ENCODE measurements at regions not wholly inside any gene's neighbourhood (a gene's known extent, or its start where the extent isn't known, plus 50 kb on each side); places are given as distances from the start of the nearest gene placed in this dataset.
"Not testable (repeated sequence)": the region's sequence is repeated elsewhere in the genome, so short reads cannot be mapped to it uniquely, and the experiment has no call there.

DNA sequence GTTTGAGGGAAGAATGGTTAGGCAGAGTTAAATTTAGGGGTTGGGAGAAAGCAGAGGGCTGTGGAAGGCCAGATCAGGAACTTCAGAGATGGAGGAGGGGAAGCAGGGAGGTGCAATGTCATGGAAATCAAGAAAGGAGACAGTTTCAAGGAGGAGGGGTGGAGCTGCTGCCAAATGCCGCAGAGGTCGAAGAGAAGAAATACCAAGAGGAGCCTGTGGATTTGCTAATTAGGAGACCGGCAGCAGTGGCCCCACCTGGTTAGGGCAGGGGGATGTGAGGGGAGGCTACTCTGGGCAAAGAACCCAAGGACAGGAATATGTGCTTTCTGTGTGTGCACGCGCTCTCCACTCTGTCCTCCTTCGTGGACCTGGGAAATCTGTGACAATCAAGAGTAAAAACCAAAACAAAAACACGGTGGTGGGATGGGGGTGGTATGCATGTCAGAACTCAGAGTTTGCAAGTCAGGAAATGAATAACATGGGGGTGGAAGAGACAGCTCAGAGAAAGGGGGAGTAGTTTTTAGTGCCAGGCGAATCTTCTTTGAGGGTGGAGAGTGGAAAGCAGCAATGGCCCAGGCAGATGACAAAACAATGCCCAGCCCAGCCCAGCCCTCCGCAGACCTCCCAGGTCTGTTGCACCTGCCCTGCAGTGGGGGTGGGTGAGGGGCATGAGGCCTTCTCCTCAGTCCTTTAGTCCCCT lies 102.9 kb upstream of the PAX2 start:
- DNase-seq (ENCODE audit: low spot score): no peak

- DNase-seq (ENCODE audit: low spot score): no peak
Measured at GRCh38 chr10:100645091-100645490, 100.3 kb upstream of the PAX2 start.

- DNase-seq (ENCODE audit: low spot score): no peak
Measured at GRCh38 chr10:100645613-100646392, 99.6 kb upstream of the PAX2 start.

DNA sequence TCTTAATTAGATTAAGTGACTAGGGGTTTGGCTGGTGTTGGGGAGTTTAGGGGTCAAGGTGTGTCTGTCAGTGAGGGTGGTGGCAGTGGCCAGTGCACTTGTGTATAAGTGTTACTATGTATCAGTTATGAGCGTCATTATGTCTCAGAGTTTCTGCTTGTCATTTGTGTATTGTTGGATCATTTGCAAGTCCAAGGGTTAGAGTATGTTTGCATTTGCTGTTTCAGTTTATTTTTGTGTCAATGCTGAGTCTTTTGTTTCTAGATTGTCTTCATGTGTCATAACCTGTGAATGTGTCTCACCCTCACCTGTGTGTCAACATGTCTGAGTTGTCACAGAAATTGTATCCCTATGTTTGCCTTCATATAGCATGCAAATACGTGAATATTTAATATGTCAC lies 97.5 kb upstream of the PAX2 start:
- DNase-seq (ENCODE audit: low spot score): no peak

GRCh38 chr10:100650693-100651092 lies 94.7 kb upstream of the PAX2 start:
- no peak for DNase-seq (ENCODE audit: low spot score)

- DNase-seq (ENCODE audit: low spot score): not testable (repeated sequence)
Measured at GRCh38 chr10:100651099-100651498, 94.3 kb upstream of the PAX2 start.

- no peak for DNase-seq (ENCODE audit: low spot score)
Measured at GRCh38 chr10:100651916-100652315, 93.5 kb upstream of the PAX2 start.

- no peak for DNase-seq (ENCODE audit: low spot score)
Measured at GRCh38 chr10:100652406-100653135, 92.8 kb upstream of the PAX2 start.

- DNase-seq (ENCODE audit: low spot score): no peak
Measured at GRCh38 chr10:100653238-100653956, 92.0 kb upstream of the PAX2 start.

GRCh38 chr10:100653957-100654781 lies 91.2 kb upstream of the PAX2 start:
- no peak for DNase-seq (ENCODE audit: low spot score)

- DNase-seq (ENCODE audit: low spot score): no peak
Measured at GRCh38 chr10:100654782-100655325, 90.5 kb upstream of the PAX2 start.

DNA sequence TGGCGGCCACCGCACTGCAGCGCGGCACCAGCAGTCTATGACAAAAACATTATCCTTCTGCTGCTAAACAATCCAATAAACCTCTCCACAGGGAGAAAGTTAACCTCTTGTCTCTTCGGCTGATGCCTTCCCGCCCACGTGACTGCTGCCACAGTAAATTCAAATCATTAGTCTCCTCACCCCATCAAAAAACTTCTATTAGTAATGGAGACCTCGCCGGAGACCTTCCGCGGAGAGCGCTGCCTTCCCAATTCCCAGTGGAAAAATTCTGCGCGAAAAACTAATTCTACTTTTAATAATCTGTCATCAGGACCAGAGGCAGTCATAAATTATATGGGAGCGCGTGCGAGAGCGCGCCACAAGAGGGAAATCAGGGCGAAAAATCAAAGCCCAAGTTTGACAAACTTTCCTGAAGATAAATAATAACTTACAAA lies 90.0 kb upstream of the PAX2 start:
- DNase-seq (ENCODE audit: low spot score): no peak

- DNase-seq (ENCODE audit: low spot score): no peak
Measured at GRCh38 chr10:100655760-100656421, 89.5 kb upstream of the PAX2 start.

- no peak for DNase-seq (ENCODE audit: low spot score)
Measured at GRCh38 chr10:100656454-100656853, 88.9 kb upstream of the PAX2 start.

GRCh38 chr10:100658269-100658668 lies 87.1 kb upstream of the PAX2 start:
- DNase-seq (ENCODE audit: low spot score): no peak

DNA sequence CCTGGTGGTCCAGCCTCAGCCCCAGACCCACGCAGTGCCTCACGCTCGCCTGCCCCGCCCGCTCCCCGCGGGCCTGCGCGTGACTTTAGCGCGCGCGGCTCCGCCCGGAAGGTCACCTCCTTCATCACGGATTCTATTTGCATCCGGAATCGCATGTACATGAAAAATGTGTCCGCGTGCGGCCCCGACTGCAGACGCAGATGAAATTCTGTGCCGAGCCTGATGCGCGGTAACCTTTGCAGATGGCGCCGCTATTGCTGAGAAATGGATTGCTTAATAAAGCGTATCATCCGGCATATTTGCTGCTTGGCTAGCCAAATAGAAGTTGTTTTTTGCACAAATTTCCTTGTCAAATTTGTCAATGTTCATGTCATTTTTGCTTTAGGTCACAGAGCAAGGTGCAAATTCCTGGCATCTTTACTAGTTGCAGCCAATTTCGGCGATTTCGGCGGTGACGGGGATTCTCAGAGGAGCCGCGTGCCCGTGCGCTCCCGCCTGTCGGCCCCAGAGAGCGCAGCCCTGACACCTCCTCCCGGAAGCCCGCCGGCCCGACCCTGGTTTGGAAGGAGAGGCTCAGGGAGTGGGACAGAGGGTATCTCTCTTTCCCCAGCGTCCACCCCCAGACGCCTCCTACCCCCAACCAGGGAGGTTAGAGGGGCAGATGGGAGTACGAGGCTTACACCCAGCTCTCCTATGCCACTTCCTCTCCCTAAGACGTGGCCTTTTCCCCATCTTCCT lies 85.9 kb upstream of the PAX2 start:
- DNase-seq (ENCODE audit: low spot score): no peak

GRCh38 chr10:100660365-100660764 lies 85.0 kb upstream of the PAX2 start:
- DNase-seq (ENCODE audit: low spot score): no peak

DNA sequence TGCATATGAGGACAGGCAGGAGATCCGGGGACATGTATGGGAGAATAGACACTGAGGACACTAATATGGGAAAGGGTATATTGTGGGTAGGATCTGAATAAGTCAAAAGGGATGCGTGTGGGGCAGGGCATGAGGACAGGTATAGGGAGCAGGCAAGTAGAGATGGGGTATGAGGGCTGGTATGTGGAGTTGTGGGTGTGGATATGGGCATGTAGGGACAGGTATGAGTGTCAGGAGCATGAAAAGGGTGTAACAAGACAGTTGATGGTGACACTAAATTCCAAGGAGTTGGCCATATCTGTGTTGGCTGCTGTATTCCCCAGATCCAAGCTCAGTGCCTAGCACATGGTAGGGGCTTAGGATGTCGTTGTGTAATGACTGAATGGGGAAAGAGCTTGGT lies 84.4 kb upstream of the PAX2 start:
- no peak for DNase-seq (ENCODE audit: low spot score)

DNA sequence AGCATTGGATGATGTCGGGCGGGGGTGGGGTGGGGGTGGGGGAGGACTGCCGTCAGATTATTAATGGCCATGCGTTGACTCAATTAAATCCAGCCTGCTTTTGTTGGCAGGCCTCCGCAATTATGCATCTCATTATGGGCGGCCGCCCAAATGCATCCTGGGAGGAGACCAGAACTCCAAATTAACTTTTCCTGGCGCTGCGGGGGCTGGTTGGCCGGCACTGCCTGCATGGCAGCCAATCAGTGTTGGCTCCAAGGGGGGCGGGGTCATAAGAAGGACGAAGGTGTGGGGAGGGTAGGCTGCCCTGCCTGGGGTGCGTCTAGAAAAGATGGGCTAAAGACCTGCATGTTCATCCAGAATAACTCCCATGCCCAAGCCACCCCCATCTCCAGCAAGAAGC lies 83.9 kb upstream of the PAX2 start:
- DNase-seq (ENCODE audit: low spot score): no peak

GRCh38 chr10:100662067-100662466 lies 83.3 kb upstream of the PAX2 start:
- DNase-seq (ENCODE audit: low spot score): no peak
